Stimulated activated CD8-positive, alpha-beta memory T cell treated with anti-CD3 and anti-CD28 coated beads, Interleukin-2, amount 100 ng/mL, for 48 hours (primary cell): ENCODE measurements at regions not wholly inside any gene's neighbourhood (a gene's known extent, or its start where the extent isn't known, plus 50 kb on each side); places are given as distances from the start of the nearest gene placed in this dataset.

Experiments used
- DNase-seq, 2 donors: peaks; one replicate each; pipeline ENCODE4 v3.0.0-alpha.2; 2020; ENCODE audit warnings: low read depth in 2 of 2

DNA sequence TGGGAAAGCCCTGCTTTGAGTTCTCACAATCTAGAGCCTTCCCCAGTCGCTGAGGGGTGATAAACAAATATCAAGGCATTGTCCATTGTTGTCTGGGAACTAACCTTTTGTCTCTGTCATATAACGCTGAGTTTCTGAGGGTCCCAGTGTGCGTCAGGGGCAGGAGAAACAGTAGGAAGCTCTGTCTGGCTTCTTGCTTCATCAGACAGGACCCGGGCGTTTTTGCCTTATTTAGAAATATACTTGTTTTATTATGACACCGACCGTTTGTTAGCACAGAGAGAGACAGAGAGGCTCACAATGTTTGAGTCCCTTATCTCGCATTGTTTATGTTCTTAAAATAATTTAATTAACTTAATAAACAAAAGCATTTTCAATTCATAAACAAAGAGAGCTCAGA, 204.9 kb upstream of the GAS1 start:
- no peak for DNase-seq

DNA sequence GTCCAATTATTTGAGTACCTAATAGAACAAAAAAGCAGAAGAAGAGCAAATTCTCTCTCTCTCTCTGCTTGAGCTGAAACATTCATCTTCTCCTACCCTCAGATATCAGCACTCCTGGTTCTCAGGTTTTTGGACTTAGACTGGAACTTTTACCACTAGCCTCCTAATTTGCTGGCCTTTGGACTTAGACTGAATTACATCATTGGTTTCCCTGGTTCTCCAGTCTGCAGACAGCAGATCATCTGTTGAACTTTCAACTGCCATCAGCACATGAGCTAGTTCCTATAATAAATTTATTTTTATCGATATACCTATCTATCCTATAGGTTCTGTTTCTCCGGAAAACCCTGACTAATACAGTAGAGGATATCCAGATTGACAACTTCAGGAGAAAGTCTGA, 208.9 kb upstream of the GAS1 start:
- DNase-seq, result no peak

DNA sequence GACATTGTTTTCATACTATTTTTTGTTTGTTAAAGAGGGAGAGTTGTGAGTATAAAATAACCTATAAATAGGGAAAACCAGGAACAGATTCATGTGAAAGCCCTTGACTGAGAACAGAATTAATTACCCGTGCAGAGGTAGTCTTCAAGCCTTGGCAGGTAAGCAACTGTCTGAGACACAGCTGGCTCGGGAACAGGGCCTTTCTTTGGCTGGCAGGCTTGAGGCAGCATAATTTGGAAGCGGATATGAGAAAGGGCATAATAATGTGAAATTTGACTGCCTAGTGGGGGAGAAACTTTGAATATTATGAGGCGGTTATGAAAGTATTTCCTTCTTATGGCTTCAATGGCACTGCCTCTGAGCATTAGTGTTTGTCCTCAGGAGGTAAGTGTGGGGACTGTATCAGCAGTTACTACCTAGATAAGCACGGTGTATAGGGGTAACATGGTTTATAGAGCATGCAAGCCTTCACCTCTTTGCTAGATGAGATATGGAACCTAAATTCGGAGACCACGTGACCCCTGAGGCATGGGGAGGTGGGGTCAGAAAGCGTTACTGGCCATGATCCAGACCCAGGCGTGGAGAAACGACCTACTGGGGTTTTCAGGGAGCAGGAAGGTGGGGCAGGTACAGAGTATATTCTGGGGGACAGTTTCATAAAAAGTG, 210.2 kb upstream of the GAS1 start:
- no peak for DNase-seq

DNA sequence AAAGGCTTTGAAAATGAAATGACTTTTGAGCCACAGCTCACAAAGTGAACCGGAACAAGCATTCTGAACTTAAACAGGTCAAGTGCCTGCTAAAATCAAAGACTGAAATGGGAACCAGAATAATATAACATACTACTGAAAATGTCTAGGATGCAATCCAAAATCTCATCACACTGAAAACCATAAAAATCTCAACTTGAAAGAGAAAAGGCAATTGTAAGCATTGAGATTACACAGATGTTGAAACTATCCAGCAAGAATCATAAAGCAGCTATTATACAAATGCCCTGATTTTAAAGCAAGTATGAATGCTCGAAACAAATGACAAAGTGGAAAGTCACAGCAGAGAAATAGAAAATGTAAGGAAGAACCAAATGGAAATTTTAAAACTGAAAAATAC, 211.5 kb upstream of the GAS1 start:
- no peak for DNase-seq

DNA sequence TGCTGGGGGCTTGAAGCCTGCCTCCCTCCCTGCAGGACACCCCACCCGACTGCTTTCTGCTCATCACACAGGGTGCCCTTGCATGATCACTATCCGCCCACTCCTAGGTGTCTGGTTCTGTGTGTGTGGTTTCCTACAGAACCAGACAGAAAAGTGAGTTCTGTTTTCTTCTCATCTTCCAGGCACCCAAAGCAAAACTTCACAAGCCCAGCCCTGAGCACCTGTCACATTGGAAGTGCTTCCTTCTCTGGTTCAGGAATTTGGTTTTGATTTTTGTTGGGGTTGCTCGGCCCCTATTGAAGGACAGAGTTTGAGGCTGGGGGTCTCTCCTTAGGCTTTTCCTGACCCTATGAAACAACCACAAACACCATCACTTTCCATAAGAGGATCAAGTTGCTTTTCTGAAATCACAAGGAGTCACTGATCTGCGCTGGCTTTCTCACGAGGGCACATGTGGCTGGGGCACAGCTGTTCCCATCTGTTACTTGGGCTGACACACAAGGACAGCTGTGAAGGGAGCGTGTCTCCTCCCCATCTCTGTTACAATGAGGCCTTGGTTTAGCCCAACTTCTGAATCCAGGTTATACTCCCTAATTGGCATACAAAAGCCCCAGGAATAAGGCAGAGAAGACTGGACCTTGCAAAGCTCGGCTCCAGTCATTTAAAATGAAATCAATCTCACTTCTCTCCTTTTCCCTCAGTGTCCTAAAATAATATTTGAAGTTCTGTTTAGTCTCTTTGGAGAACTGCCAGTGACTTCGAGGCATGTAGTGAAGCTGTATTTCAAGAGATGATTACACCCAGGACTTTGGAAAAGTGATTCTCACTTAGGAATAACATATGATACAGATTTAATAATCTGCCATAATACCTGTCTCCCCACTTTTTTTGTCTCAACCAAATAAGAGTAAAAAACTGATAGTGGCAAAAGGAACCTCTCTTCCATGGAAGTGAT, 213.1 kb upstream of the GAS1 start:
- DNase-seq, result no peak

DNA sequence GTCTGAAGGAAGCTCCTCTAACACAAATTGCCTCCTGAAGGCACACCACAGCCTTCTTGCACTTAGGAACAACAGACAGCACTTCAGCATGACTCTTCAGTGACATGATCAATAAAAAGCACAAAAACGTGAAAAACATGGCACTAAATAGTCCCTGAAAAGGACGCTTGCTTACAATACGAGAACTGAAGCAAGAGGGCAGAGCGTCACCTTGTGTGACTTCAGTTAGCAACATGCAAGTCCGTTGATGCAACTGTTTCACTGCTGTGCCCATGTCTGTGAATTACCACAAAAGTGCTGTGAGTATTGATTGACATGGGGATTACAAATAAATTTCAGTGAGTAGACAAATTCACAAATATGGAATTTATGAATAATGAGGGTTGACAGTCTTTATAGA, 219.9 kb upstream of the GAS1 start:
- no peak for DNase-seq

DNA sequence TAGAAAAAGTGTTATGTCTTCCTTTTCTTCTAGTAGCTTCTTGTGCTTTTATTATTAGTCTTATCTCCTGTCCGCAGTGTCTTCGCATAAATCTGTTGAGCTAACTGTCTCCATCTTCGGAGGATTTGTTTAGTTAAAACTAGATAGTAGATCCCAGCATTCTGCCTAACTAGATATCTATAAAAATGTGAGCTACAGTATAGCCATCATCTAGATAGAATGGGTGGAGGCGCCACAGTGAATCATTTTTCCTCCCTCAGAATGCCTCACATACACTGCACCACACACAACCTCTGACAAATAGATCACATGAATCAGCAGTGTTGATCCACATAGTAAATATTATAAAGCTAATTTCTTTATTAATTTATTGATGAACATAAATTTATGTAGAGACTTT, 220.3 kb upstream of the GAS1 start:
- no peak for DNase-seq

DNA sequence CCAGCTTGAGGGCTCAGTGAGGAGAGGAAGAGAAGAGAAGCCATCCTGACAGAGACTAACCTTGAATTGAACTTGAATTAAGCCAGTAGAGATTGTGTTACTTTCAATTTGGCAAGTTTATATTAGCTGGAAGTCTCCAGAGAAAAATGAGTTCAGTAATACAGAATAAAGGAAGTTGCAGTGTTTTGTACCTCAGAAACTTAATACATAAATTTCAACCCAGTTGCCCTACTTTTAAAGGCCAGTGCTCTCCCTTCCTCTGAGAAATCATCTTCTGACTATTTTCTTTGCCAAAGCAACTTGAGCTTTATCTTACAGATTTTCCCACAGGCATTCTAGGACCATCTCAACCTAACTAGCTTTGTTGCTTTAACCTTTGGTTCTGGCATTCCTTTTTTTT, 231.0 kb upstream of the GAS1 start:
- no peak for DNase-seq

DNA sequence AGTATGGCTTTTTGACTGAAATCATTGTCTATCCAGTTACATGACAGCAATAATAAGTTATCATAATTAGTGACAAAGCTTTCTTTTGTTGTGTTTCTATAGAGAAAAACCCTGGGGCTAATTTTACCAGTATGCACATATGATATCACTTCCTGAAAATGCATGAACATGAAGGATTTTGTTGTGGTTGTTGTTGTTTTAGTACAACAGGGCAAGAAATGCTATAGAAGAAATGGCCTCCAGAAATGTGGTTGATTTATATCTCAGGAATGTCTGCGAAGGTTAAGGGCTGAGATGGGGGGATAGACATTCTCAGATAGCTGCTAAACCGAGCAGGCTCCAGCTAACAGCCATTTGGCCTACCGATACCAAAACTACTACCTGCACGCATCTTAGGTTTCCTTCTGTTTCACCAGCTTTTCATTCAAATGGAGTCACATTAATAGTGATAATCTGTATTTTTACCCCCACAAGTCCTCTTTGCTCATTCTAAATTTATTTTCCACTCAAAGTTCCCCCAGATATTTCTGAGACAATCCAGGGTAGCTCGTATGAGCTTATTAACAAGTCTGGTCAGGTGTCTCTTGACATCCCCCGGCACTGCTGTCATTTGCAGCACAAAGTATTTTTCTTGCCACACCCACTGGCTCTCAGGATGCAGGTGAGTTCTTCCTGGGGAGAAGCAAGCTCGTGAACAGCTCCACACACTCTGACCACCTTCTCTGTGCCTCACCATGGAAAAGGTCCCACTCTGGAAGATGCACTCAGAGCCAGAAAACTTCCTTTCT, 232.4 kb upstream of the GAS1 start:
- no peak for DNase-seq

DNA sequence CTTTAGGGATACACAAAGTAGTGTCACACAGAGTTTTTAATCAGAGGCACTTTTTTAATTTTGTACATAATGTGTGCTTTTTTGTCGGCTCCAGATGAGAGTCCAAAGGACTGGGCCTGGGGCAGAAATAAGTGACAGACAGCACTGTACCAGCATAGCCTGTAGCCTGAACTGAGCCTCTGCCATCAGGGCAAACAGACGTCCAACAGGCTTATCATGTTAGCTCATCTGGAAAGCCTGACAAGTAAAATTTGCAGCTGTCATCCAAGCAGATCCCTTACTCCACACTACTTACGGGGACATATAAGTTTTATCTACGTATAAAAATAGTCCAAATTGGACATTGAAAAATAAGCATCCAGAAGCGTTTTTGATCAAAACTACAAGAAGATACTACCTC, 233.1 kb upstream of the GAS1 start:
- no peak for DNase-seq

DNA sequence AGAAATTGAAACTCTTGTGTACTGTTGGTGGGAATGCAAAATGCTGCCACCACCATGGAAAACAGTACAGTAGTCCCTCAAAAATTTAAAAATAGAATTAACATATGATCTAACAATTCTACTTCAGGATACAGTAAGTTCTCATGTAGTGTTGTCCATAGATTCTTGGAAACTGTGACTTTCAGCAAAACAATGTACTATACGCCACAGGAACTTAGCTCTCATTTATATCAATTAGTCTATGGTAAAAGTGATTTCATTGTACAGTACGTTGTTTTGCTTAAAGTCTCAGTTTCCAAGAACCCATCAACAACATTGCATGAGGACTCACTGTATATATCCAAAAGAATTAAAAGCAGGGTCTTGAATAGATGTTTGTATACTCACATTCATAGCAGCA, 233.5 kb upstream of the GAS1 start:
- DNase-seq, result no peak

DNA sequence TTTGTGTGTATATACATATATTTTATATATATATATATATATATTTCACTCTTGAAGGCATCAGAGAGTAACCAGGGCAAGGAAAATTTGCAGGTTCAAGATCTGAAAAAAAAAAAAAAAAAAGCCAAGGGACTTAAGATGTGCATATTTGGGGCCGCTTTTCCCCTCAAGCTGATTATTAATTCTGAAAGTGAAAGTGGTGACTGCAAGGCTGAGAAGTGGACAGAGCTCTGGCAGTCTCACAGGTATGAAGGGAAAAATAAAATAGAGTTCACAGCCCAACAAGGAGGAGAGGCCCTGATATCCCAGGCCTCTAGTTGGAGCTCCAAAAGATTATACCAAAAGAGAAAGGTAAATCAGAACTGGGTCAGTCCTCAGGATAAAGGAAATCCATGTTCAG, 234.4 kb upstream of the GAS1 start:
- DNase-seq, result no peak

DNA sequence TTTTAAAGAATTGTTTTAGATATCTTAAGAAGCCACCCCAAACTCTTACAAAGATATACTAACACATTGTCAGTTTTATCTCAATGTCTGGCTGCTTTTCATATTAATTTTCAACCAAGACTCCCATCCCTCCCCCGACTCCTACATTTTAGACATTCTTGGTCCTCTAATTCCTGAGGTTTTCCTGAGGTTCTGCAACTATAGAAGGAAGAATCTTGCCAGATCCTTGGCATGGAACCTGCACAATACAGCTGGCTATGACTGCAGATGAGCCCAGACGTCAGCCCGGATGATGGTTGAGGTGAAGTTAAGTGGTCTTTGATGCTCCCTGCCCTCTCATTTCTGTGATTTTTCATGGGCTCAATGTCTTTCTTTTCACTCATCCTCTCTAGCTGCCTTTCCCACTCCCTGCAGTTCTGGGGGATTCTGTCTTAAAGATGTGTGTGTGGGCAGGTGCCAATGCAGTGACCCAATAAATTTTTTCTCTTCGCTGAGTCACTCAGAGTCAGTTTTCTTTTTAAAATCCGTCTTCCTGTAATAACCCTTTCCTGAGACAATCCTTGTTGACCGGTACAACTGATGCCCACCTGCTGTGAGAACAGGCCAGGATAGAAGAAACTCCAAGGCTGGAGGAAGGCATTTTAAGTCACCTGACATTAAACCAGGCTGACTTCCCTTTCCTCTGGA, 237.8 kb upstream of the GAS1 start:
- DNase-seq, result no peak

DNA sequence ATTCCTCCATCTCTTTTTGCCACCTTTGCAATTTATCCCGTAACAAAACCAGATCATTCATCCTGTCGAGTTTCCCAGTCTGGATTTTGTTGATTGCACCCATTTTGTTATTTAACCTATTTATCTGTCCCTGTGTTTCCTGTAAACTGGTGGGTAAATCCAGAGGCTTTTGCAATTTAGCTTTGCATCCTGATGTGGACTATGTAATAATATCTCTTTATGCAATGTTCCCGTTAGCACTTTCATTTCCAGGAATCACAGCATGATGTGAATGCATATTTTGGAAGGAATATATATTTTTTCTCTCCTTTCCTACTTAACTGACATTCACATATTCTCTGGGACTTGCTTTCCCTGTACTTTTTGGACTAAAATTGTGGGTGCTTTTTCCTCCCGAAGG, 240.3 kb upstream of the GAS1 start:
- no peak for DNase-seq

DNA sequence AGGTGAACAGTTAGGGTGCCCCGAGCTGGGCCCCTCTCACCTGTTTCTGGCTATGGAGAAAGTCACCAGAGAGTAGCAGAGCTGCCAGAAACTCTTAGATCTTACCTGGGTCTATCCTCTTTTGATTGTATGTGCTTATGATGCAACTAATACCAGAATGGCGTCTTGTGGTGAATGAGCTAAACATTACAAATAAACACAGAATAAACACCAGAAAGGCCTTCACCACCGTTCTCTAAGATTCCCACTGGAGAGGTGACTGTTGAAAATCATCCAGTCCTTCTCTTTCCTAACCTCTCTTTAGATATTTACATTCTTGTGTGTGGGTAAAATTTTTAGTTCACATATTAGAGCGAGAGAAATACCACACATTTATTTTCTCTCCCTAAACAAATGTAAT, 241.7 kb upstream of the GAS1 start:
- DNase-seq, result no peak

DNA sequence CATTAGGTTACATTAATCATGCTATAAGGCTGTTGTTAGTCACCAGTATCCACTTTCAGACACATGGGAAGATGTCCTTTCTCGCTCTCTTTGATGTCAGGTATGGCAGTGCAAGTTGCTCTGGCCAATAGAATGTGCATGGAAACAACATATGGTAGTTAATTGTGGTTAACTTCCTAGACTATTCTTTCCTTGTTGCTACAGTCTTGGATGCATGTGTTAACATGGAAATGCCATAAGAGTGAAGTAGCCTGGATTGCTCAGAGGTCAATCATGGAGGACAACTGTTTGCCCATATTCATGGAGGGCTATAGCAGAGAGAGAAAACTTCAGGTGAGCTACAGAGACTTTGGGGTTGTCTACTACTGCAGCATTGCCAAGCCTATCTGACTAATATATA, 245.8 kb upstream of the GAS1 start:
- no peak for DNase-seq

DNA sequence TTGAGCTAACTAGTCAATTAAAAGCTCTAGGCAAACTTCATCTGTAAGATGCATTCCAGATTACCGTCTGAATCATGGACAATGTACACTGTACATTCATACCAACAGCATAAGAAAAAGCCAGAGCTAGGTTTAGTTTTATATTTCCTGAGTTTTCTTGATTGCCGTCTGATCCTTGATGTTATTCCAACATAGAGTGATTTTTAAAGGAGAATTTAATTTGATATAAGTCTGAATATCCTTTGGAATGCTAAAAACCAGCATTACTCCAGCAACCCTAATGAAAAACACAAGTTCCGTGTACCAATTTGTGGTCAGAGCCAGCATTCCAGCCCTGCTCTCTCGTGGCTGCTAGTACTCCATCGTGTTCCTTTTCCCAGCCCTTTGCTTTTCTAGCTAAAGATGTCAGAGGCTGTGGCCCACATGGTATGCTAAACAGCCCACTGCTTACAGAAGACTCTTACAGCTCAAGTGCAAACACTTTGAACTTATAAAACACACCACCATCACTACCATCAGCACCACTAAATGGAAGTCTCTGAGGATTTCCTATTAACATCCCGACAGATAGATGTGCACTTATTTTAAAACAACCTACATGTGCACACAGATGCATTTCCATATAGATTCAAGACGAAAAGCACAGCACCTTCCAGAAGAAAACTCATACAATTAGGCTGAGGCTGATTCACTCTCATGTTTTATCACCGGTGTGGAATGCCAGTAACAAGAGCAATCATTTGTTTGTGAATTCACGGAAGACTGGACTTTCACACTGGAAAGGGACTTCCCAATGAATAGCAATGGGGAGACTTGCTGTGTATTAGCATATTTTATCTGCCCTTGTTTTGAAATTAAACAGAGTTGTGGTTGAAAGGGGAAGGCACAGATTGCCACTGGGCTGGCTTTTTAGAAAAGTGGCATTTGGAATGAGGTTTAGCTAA, 246.9 kb upstream of the GAS1 start:
- DNase-seq, result no peak

DNA sequence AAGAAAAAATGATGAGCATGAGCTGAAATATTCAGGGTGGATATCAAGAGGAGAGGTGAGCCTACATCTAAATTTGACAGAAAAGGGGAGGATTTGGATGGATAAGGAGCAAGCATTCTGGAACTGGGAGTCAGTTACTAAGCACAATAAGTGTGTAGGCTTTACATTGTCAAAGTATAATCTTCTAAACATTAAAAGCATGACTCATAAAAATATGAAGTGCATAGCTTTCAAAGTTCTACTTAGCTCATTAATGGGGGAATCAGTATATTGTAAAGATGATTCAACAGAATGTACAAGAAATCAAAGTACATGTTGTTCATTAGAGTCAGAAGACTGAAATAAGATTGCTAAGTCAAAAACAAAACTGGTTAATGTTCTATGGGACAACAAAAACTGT, 248.0 kb upstream of the GAS1 start:
- DNase-seq, result no peak

DNA sequence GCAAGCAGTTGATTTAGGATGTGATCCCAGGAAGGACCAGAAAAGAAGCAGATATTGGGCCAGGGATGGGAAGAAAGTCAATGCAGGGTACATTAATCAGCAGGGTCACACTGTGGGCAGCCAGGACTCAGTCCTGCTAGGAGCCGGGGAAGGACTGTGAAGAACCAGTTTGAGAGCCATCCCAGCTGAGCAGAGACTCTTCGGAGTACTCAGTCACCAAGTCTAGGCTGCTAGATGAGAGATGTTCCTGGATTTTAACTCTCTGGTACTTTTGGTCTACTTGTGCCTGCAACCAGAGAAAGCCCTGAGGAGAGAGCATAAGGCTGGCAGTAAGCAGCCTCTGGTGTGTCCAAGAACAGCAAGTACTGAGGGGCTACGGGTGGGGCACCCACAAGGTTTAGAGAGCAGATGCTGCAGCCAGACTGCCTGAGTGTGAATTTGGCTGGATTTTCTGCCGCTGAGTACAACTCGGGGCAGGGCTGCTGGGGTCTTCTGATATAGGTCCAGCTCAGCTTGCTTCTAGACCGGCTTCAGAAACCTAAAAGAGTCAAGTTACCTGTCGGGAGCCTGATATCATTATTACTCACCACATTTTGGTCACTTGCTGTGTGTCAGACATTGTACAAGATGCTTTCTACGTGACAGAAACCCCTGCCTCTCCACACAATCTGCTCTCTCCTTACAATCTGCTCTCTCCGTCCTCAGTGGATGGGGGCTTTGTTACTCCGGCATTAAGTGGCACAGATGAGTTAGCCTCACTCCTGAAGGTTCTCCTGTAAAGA, 250.2 kb upstream of the GAS1 start:
- DNase-seq, result no peak

DNA sequence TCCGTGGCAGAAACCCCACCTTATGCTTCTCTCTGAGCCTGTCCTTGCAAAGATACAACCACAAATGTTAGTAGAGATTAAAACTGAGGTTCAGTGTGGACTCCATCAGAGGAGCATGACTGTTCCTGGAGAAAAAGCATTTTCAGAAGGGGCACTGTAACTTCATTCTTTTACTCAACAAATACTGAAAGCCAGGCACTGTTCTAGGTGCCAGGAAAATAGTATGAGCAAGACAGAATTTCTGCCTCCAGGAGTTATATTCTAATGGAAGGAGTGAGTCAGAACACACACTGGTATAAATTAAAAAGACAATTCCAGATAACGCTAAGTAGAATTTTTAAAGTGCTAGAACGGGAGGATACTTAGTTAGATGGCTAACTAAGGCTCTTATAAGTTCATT, 251.4 kb upstream of the GAS1 start:
- DNase-seq, result no peak
